Loucy (cell line): ENCODE measurements at regions not wholly inside any gene's neighbourhood (a gene's known extent, or its start where the extent isn't known, plus 50 kb on each side); places are given as distances from the start of the nearest gene placed in this dataset.

Experiments
- EZH2phosphoT487 ChIP-seq: fragments of 200-600 bp; IDR thresholded peaks from 2 replicates; pipeline ENCODE4 v1.6.1; 2018; ENCODE audit warnings: antibody characterized with exemption, mild to moderate bottlenecking, moderate library complexity, borderline replicate concordance
- TF ChIP-seq, protein P1 (sequence below): fragments of 200-600 bp; sonication (generic); conservative IDR thresholded peaks from 2 replicates; pipeline ENCODE4 v1.5.1; 2014; ENCODE audit warnings: mild to moderate bottlenecking, antibody characterized with exemption, low read length

- TF ChIP-seq, protein P1, sequence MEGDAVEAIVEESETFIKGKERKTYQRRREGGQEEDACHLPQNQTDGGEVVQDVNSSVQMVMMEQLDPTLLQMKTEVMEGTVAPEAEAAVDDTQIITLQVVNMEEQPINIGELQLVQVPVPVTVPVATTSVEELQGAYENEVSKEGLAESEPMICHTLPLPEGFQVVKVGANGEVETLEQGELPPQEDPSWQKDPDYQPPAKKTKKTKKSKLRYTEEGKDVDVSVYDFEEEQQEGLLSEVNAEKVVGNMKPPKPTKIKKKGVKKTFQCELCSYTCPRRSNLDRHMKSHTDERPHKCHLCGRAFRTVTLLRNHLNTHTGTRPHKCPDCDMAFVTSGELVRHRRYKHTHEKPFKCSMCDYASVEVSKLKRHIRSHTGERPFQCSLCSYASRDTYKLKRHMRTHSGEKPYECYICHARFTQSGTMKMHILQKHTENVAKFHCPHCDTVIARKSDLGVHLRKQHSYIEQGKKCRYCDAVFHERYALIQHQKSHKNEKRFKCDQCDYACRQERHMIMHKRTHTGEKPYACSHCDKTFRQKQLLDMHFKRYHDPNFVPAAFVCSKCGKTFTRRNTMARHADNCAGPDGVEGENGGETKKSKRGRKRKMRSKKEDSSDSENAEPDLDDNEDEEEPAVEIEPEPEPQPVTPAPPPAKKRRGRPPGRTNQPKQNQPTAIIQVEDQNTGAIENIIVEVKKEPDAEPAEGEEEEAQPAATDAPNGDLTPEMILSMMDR = no peak
- TF ChIP-seq EZH2phosphoT487 = no peak
Measured at GRCh38 chr9:11549311-11549794, 936.6 kb upstream of the PTPRD start.
